ENCODE measurements at regions not wholly inside any gene's neighbourhood (a gene's known extent, or its start where the extent isn't known, plus 50 kb on each side); places are given as distances from the start of the nearest gene placed in this dataset.

DNA sequence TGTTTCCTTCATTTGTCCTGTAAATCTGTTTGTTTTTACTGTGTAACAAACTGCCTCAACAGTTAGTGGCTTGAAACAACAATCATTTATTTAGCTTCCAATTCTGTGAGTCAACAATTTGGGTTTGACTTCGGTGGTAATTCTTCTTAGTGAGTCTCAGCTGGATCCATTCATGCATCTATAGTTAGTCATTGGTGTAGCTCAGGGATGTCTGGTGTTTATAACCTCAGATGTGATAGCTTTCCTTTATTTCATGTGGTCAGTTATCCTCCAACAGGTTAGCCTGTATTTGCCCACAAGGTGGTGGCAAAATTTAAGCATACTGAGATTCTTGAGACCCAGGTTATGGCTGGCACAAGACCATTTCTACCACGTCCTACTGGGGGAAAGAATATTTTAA is 1267.2 kb downstream of the RAPGEF2 start:
- Histone ChIP-seq H3K4me1 (ENCODE audit: control insufficient read depth, insufficient read depth, low read length) (no peaks in the 10 kb centered on the region), H3K27me3 (ENCODE audit: control insufficient read depth, insufficient read depth, low read length) (no peaks in the 10 kb centered on the region), H3K4me3 (ENCODE audit: low read depth in 2 of 2, low read length in 2 of 2) (no peak overlapping the region), H3K36me3 (ENCODE audit: control insufficient read depth, insufficient read depth, low read length) (no peaks in the 10 kb centered on the region), H3K9me3 (ENCODE audit: control insufficient read depth, insufficient read depth, low read depth, low read length) (no peaks in the 10 kb centered on the region), H3K27ac (ENCODE audit: low read length) (no peak overlapping the region)
- POLR2A ChIA-PET = no interaction called here
- no peak for DNase-seq (ENCODE audit: low read depth, low spot score)
- no peak for TF ChIP-seq SIN3A (IDR thresholded peaks at IDR 0.05; ENCODE audit: borderline replicate concordance, insufficient read depth, low read depth, low read length)
- TF ChIP-seq TCF7L2 (IDR thresholded peaks at IDR 0.05; ENCODE audit: low read depth, low read length) = no peak
- TF ChIP-seq POLR2AphosphoS5 (IDR thresholded peaks at IDR 0.05; ENCODE audit: low read depth, low read length) = no peak
- TF ChIP-seq, protein P1, sequence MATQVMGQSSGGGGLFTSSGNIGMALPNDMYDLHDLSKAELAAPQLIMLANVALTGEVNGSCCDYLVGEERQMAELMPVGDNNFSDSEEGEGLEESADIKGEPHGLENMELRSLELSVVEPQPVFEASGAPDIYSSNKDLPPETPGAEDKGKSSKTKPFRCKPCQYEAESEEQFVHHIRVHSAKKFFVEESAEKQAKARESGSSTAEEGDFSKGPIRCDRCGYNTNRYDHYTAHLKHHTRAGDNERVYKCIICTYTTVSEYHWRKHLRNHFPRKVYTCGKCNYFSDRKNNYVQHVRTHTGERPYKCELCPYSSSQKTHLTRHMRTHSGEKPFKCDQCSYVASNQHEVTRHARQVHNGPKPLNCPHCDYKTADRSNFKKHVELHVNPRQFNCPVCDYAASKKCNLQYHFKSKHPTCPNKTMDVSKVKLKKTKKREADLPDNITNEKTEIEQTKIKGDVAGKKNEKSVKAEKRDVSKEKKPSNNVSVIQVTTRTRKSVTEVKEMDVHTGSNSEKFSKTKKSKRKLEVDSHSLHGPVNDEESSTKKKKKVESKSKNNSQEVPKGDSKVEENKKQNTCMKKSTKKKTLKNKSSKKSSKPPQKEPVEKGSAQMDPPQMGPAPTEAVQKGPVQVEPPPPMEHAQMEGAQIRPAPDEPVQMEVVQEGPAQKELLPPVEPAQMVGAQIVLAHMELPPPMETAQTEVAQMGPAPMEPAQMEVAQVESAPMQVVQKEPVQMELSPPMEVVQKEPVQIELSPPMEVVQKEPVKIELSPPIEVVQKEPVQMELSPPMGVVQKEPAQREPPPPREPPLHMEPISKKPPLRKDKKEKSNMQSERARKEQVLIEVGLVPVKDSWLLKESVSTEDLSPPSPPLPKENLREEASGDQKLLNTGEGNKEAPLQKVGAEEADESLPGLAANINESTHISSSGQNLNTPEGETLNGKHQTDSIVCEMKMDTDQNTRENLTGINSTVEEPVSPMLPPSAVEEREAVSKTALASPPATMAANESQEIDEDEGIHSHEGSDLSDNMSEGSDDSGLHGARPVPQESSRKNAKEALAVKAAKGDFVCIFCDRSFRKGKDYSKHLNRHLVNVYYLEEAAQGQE (IDR thresholded peaks at IDR 0.05; ENCODE audit: insufficient read depth in 1 of 2, low read depth in 2 of 2, low read length in 1 of 2) = no peak
- TF ChIP-seq, protein P2, sequence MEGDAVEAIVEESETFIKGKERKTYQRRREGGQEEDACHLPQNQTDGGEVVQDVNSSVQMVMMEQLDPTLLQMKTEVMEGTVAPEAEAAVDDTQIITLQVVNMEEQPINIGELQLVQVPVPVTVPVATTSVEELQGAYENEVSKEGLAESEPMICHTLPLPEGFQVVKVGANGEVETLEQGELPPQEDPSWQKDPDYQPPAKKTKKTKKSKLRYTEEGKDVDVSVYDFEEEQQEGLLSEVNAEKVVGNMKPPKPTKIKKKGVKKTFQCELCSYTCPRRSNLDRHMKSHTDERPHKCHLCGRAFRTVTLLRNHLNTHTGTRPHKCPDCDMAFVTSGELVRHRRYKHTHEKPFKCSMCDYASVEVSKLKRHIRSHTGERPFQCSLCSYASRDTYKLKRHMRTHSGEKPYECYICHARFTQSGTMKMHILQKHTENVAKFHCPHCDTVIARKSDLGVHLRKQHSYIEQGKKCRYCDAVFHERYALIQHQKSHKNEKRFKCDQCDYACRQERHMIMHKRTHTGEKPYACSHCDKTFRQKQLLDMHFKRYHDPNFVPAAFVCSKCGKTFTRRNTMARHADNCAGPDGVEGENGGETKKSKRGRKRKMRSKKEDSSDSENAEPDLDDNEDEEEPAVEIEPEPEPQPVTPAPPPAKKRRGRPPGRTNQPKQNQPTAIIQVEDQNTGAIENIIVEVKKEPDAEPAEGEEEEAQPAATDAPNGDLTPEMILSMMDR (IDR thresholded peaks at IDR 0.05) = no peak
- BruUV-seq (replicated peaks) = no TSS peak
- intact Hi-C loops (cut with micrococcal nuclease; ENCODE audit: unreplicated experiment) = no loop called here
- no peak for ATAC-seq
- CTCF ChIA-PET = no interaction called here
- in situ Hi-C loops (cut with HindIII; ENCODE audit: low pct_unique_long_range_greater_than_20kb, low sequenced_read_pairs) = no loop called here

DNA sequence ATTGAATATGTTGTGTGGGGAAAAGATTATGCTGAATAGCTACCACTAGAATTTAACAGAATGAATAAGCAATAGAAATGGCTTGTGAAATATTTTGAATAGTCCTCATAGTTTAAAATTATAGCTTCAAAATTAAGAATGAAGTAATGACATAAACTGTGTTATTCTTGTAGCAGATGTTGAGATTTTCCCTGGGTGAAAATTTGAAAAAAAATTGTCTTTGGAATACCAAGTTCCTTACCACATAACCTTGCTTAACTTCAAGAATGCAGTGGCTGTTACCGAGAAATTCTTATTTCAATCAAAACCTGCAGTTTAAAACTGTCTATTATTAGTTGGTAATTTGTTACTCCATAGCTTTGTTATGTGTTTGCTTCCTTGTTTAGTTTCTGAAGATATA is 1268.6 kb downstream of the RAPGEF2 start:
- H3K4me3 ChIP-seq (ENCODE audit: low read depth in 2 of 2, low read length in 2 of 2) = no peak overlapping the region
- H3K9me3 ChIP-seq (ENCODE audit: control insufficient read depth, insufficient read depth, low read depth, low read length) = no peaks in the 10 kb centered on the region
- no peaks in the 10 kb centered on the region for H3K27me3 ChIP-seq (ENCODE audit: control insufficient read depth, insufficient read depth, low read length)
- intact Hi-C loops (cut with micrococcal nuclease; ENCODE audit: unreplicated experiment) = no loop called here
- ChIA-PET POLR2A (interaction anchor here (0.5 kb wide), 1 partner anchor 11 kb away, joined by 9 read pairs; no protein-coding TSS in a partner anchor), CTCF (no interaction called here)
- BruUV-seq (replicated peaks) = no TSS peak
- no peak for TF ChIP-seq TCF7L2 (IDR thresholded peaks at IDR 0.05; ENCODE audit: low read depth, low read length)
- TF ChIP-seq SIN3A (IDR thresholded peaks at IDR 0.05; ENCODE audit: borderline replicate concordance, insufficient read depth, low read depth, low read length) = no peak
- TF ChIP-seq, protein P1 (IDR thresholded peaks at IDR 0.05; ENCODE audit: insufficient read depth in 1 of 2, low read depth in 2 of 2, low read length in 1 of 2) = no peak
- TF ChIP-seq, protein P2 (IDR thresholded peaks at IDR 0.05) = no peak
- TF ChIP-seq POLR2AphosphoS5 (IDR thresholded peaks at IDR 0.05; ENCODE audit: low read depth, low read length) = no peak
- H3K36me3 ChIP-seq (ENCODE audit: control insufficient read depth, insufficient read depth, low read length) = no peaks in the 10 kb centered on the region
- in situ Hi-C loops (cut with HindIII; ENCODE audit: low pct_unique_long_range_greater_than_20kb, low sequenced_read_pairs) = no loop called here
- no peak for ATAC-seq
- no peak overlapping the region for H3K27ac ChIP-seq (ENCODE audit: low read length)
- H3K4me1 ChIP-seq (ENCODE audit: control insufficient read depth, insufficient read depth, low read length) = no peaks in the 10 kb centered on the region
- DNase-seq (ENCODE audit: low read depth, low spot score) = no peak

Measured in Panc1 (cell line).